GM12801 (cell line): ENCODE measurements at regions not wholly inside any gene's neighbourhood (a gene's known extent, or its start where the extent isn't known, plus 50 kb on each side); places are given as distances from the start of the nearest gene placed in this dataset.

Experiments used
- CTCF ChIP-seq: IDR thresholded peaks from one replicate; pipeline ENCODE4 v1.5.1; 2011; ENCODE audit warnings: control low read depth; ENCODE audit not compliant: insufficient read length; ENCODE audit errors: extremely low read depth

GRCh38 chr4:145381163-145381562 is 100.5 kb upstream of the SMAD1 start:
- no peak for TF ChIP-seq CTCF

GRCh38 chr4:145380123-145380522 is 101.5 kb upstream of the SMAD1 start:
- no peak for TF ChIP-seq CTCF

DNA sequence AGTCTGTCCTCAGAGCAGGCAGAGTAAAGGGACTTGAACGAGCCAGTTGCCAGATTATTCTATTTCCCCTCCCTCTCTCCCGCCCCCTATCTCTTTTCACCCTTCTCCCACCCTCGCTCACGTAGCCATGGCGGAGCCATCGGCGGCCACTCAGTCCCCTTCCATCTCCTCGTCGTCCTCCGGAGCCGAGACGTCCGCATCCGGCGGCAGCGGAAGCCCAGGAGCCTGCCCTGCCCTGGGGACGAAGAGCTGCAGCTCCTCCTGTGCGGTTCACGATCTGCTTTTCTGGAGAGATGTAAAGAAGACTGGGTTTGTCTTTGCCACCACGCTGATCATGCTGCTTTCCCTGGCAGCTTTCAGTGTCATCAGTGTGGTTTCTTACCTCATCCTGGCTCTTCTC is 106.2 kb upstream of the SMAD1 start:
- TF ChIP-seq CTCF = no peak

GRCh38 chr4:145352438-145353145 is 129.1 kb upstream of the SMAD1 start:
- TF ChIP-seq CTCF = no peak

DNA sequence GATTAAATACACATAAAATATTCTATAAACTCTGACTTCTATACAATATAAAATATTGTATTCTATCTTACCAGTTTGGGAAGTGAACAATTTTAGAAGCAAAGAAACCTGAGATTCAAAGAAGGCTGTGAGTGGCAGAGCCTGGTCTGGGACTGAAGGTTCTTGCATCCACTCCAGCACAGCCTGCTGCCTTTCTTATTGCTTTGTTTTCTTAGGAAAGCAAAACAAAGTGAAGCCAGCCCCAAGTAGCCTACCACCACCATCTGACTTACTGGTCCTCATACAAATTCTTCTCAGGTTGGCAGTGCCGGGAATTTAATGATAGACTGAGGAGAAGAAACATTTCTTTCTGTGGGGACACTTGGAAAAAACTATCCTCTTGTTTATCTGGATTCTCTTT is 129.7 kb upstream of the SMAD1 start:
- TF ChIP-seq CTCF = no peak

DNA sequence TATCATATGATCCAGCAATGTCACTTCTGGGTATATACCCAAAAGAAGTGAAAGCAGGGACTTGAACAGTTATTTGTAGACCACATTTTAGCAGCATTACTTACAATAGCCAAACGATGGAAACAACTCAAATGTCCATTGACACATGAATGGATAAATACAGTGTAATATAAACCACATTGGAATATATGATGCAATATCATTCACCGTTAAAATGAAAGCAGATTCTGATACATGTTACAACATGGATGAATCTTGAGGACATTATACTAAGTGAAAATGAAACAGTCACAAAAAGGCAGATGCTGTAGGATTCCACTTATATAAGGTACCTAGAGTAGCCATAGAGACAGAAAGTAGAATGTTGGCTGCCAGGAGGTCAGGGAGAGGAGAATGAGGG is 130.5 kb upstream of the SMAD1 start:
- TF ChIP-seq CTCF = no peak

DNA sequence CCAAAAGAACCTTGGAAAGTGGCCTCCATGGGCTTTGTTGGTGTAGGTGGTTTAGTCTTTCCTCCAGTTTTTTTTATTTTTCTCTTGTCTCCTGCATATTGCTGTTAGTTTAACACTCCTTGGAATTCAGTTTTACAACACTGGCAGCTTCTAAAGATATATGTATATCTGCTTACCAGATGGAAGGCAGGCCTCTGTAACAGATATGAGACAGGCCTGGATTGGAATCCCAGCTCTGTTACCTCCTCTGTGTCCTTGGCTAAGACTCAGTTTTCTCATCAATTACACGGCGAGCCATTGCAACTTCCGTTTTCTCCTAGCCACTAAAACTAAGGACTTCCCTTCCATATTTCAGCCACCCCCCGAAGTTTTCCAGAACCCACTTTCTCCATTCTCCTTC is 133.4 kb upstream of the SMAD1 start:
- no peak for TF ChIP-seq CTCF
